ENCODE measurements at regions not wholly inside any gene's neighbourhood (a gene's known extent, or its start where the extent isn't known, plus 50 kb on each side); places are given as distances from the start of the nearest gene placed in this dataset.

- no peak for DNase-seq
- in situ Hi-C loops (cut with MboI; ENCODE audit: low pct_ligation_motif_present in 1 of 4, low pct_unique_long_range_greater_than_20kb in 1 of 4, low sequenced_read_pairs in 3 of 4) (no loop called here), intact Hi-C loops (cut with DNase I; ENCODE audit: low total_unique reads) (no loop called here)
- TF ChIP-seq POLR2AphosphoS5 (IDR thresholded peaks at IDR 0.05) (no peak), EP300 (IDR thresholded peaks at IDR 0.05; ENCODE audit: low read depth) (no peak), POLR2A (IDR thresholded peaks at IDR 0.05) (no peak)
- TF ChIP-seq, protein P1, sequence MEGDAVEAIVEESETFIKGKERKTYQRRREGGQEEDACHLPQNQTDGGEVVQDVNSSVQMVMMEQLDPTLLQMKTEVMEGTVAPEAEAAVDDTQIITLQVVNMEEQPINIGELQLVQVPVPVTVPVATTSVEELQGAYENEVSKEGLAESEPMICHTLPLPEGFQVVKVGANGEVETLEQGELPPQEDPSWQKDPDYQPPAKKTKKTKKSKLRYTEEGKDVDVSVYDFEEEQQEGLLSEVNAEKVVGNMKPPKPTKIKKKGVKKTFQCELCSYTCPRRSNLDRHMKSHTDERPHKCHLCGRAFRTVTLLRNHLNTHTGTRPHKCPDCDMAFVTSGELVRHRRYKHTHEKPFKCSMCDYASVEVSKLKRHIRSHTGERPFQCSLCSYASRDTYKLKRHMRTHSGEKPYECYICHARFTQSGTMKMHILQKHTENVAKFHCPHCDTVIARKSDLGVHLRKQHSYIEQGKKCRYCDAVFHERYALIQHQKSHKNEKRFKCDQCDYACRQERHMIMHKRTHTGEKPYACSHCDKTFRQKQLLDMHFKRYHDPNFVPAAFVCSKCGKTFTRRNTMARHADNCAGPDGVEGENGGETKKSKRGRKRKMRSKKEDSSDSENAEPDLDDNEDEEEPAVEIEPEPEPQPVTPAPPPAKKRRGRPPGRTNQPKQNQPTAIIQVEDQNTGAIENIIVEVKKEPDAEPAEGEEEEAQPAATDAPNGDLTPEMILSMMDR (IDR thresholded peaks at IDR 0.05): no peak
- WGBS, 2 donors (ENCODE audit: low coverage in 1 of 2): 50 to 79% methylated on average over 1 to 4 of the region's 4 CpGs
- H3K4me1 ChIP-seq: no peaks in the 10 kb centered on the region
- peak overlapping the region in 1 of 4 donors; percentile 34 for H3K27ac ChIP-seq
- H3K36me3 ChIP-seq: no peaks in the 10 kb centered on the region
- H3K27me3 ChIP-seq: peaks cover 19% of the 10 kb centered on the region
- H3K9me3 ChIP-seq: no peaks in the 10 kb centered on the region
- no peak overlapping the region for H3K4me3 ChIP-seq
These were observed 241.6 kb downstream of the BMP7 start for GRCh38 chr20:57024849-57025248.

DNA sequence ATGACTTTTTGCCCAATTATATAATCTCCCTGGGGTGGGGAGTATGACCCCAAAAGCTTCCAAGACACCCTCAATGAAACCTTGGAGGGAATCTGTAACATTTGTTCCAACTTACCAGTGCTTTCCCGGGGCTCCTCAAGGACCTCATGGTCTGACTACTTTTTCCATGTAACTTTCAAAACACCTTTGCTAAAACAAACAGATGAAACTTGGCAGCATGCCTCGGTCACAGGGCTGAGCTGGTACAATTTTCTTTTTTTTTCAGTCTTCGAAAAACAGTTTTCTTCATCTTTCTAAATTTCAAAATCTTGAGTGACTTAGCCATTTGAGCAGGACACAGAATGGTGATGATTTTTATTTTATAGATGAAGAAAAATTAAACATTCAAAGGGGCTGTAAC lies 241.2 kb downstream of the BMP7 start:
- no peaks in the 10 kb centered on the region for H3K9me3 ChIP-seq
- H3K4me3 ChIP-seq: no peak overlapping the region
- in situ Hi-C loops (cut with MboI; ENCODE audit: low pct_ligation_motif_present in 1 of 4, low pct_unique_long_range_greater_than_20kb in 1 of 4, low sequenced_read_pairs in 3 of 4): no loop called here
- no peaks in the 10 kb centered on the region for H3K36me3 ChIP-seq
- WGBS, 2 donors (ENCODE audit: low coverage in 1 of 2): 41 to 43% methylated on average over 2 to 3 of the region's 3 CpGs
- no peaks in the 10 kb centered on the region for H3K4me1 ChIP-seq
- DNase-seq: no peak
- H3K27me3 ChIP-seq: peaks cover 14% of the 10 kb centered on the region
- TF ChIP-seq, protein P1 (IDR thresholded peaks at IDR 0.05): no peak
- TF ChIP-seq EP300 (IDR thresholded peaks at IDR 0.05; ENCODE audit: low read depth) (no peak), POLR2AphosphoS5 (IDR thresholded peaks at IDR 0.05) (no peak), POLR2A (IDR thresholded peaks at IDR 0.05) (no peak)
- peak overlapping the region in 1 of 4 donors; percentile 34 for H3K27ac ChIP-seq
- intact Hi-C loops (cut with DNase I; ENCODE audit: low total_unique reads): no loop called here

- DNase-seq: no peak
- TF ChIP-seq POLR2A (IDR thresholded peaks at IDR 0.05) (no peak), POLR2AphosphoS5 (IDR thresholded peaks at IDR 0.05) (no peak)
- TF ChIP-seq, protein P1 (IDR thresholded peaks at IDR 0.05): no peak
- H3K4me3 ChIP-seq: no peak overlapping the region
- H3K27me3 ChIP-seq: peaks cover 11% of the 10 kb centered on the region
- no peaks in the 10 kb centered on the region for H3K4me1 ChIP-seq
- no peaks in the 10 kb centered on the region for H3K36me3 ChIP-seq
- no peaks in the 10 kb centered on the region for H3K9me3 ChIP-seq
- WGBS, 2 donors (ENCODE audit: low coverage in 1 of 2): 63 to 80% methylated on average over 3 to 4 of the region's 4 CpGs
- in situ Hi-C loops (cut with MboI; ENCODE audit: low pct_ligation_motif_present in 1 of 4, low pct_unique_long_range_greater_than_20kb in 1 of 4, low sequenced_read_pairs in 3 of 4) (no loop called here), intact Hi-C loops (cut with DNase I; ENCODE audit: low total_unique reads) (no loop called here)
- H3K27ac ChIP-seq: no peak overlapping the region
These were observed 240.7 kb downstream of the BMP7 start for GRCh38 chr20:57025666-57026224.

DNA sequence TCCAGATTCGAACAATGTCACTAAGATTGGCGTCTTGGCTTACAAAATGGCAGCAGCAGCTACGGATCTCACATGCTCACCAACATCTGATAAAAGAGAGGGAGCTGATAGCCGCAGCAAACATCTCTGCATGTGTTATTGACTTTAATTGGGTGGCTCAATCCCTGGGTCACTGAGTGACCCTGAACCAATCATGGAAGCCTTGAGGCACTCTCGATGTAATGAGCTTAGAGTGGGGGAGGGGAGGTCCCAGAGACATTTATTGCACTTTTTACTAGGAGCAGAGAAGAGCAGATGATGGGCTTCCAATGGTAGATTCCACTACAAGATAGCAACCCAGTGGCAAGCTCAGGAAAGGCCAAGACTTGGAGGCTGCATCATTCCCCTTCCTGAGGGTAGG lies 238.7 kb downstream of the BMP7 start:
- intact Hi-C loops (cut with DNase I; ENCODE audit: low total_unique reads): no loop called here
- no peak overlapping the region for H3K4me3 ChIP-seq
- no peaks in the 10 kb centered on the region for H3K36me3 ChIP-seq
- TF ChIP-seq POLR2AphosphoS5 (IDR thresholded peaks at IDR 0.05): no peak
- TF ChIP-seq, protein P1 (IDR thresholded peaks at IDR 0.05): no peak
- no peaks in the 10 kb centered on the region for H3K27me3 ChIP-seq
- no peaks in the 10 kb centered on the region for H3K9me3 ChIP-seq
- 67% methylated on average over 5 of the region's 5 CpGs; no CpG with 5 or more reads in 1 of the 2 donors for WGBS, 2 donors (ENCODE audit: low coverage in 1 of 2)
- no peak overlapping the region for H3K27ac ChIP-seq
- DNase-seq: no peak
- in situ Hi-C loops (cut with MboI; ENCODE audit: low pct_ligation_motif_present in 1 of 4, low pct_unique_long_range_greater_than_20kb in 1 of 4, low sequenced_read_pairs in 3 of 4): no loop called here
- H3K4me1 ChIP-seq: no peaks in the 10 kb centered on the region
